SK-N-SH treated with all-trans-retinoic acid at 6 μM for 48 hours (cell line): ENCODE measurements at regions not wholly inside any gene's neighbourhood (a gene's known extent, or its start where the extent isn't known, plus 50 kb on each side); places are given as distances from the start of the nearest gene placed in this dataset.

Source experiments
- ATAC-seq: fragments of 200-7000 bp; cut with Tn5 transposase; 3 replicates; pipeline ENCODE4 v1.9.1; 2020; ENCODE audit warnings: mild to moderate bottlenecking, moderate library complexity
- ARNTL ChIP-seq: fragments of 450-650 bp; formaldehyde crosslinking; IDR thresholded peaks from 2 replicates; pipeline ENCODE4 v1.5.0; 2020; ENCODE audit warnings: low read depth, mild to moderate bottlenecking, moderate library complexity, borderline replicate concordance
- BACH2 ChIP-seq: fragments of 250-450 bp; sonication (Bioruptor Pico); IDR thresholded peaks from 2 replicates; pipeline ENCODE4 v1.9.0; 2021; ENCODE audit warnings: mild to moderate bottlenecking, borderline replicate concordance
- CSDC2 ChIP-seq: fragments of 250-450 bp; sonication (Bioruptor Pico); IDR thresholded peaks from 2 replicates; pipeline ENCODE4 v1.5.0; 2020; ENCODE audit warnings: mild to moderate bottlenecking, moderate library complexity
- GLIS3 ChIP-seq: fragments of 250-450 bp; sonication (Bioruptor Pico); IDR thresholded peaks from 2 replicates; pipeline ENCODE4 v1.5.0; 2020; ENCODE audit warnings: mild to moderate bottlenecking, moderate library complexity
- ISL1 ChIP-seq: fragments of 250-450 bp; sonication (Bioruptor Pico); IDR thresholded peaks from 2 replicates; pipeline ENCODE4 v2.1.2; 2022; ENCODE audit warnings: mild to moderate bottlenecking, moderate library complexity
- OSR1 ChIP-seq: fragments of 250-450 bp; sonication (Bioruptor Pico); IDR thresholded peaks from 2 replicates; pipeline ENCODE4 v1.8.0; 2022; ENCODE audit warnings: moderate library complexity, mild to moderate bottlenecking, inconsistent platforms
- PPARA ChIP-seq: fragments of 250-450 bp; sonication (Bioruptor Pico); IDR thresholded peaks from 2 replicates; pipeline ENCODE4 v1.5.0; 2020; ENCODE audit warnings: mild to moderate bottlenecking, borderline replicate concordance
- RARB ChIP-seq: fragments of 250-450 bp; sonication (Bioruptor Pico); IDR thresholded peaks from 2 replicates; pipeline ENCODE4 v1.8.0; 2021; ENCODE audit warnings: mild to moderate bottlenecking, moderate library complexity
- TCF4 ChIP-seq: fragments of 250-450 bp; sonication (Bioruptor Pico); IDR thresholded peaks from 2 replicates; pipeline ENCODE4 v1.8.0; 2021; ENCODE audit warnings: mild to moderate bottlenecking, moderate library complexity, borderline replicate concordance
- TOX ChIP-seq: fragments of 250-450 bp; sonication (Bioruptor Pico); IDR thresholded peaks from 2 replicates; pipeline ENCODE4 v1.8.0; 2021; ENCODE audit warnings: mild to moderate bottlenecking, moderate library complexity, borderline replicate concordance
- ZFP3 ChIP-seq: fragments of 250-450 bp; sonication (Bioruptor Pico); IDR thresholded peaks from 2 replicates; pipeline ENCODE4 v1.5.0; 2020; ENCODE audit warnings: mild to moderate bottlenecking, moderate library complexity
- ZFP30 ChIP-seq: fragments of 450-650 bp; formaldehyde crosslinking; IDR thresholded peaks from 2 replicates; pipeline ENCODE4 v1.5.0; 2022; ENCODE audit warnings: mild to moderate bottlenecking, moderate library complexity
- ZNF565 ChIP-seq: fragments of 450-650 bp; formaldehyde crosslinking; conservative IDR thresholded peaks from 2 replicates; pipeline ENCODE4 v1.5.0; 2020; ENCODE audit warnings: low read depth, mild to moderate bottlenecking, moderate library complexity
- ZNF70 ChIP-seq: fragments of 450-650 bp; formaldehyde crosslinking; IDR thresholded peaks from 2 replicates; pipeline ENCODE4 v1.5.0; 2020; ENCODE audit warnings: mild to moderate bottlenecking, moderate library complexity
- ZNF8 ChIP-seq: fragments of 450-650 bp; formaldehyde crosslinking; IDR thresholded peaks from 2 replicates; pipeline ENCODE4 v1.5.0; 2020; ENCODE audit warnings: mild to moderate bottlenecking, moderate library complexity
- TF ChIP-seq, protein P1 (sequence below): fragments of 250-450 bp; sonication (Bioruptor Pico); IDR thresholded peaks from 2 replicates; pipeline ENCODE4 v1.8.0; 2021; ENCODE audit warnings: low read depth, mild to moderate bottlenecking, moderate library complexity, borderline replicate concordance
- TF ChIP-seq, protein P2 (sequence below): fragments of 250-450 bp; sonication (Bioruptor Pico); IDR thresholded peaks from 2 replicates; pipeline ENCODE4 v1.8.0; 2020; ENCODE audit warnings: mild to moderate bottlenecking, moderate library complexity, borderline replicate concordance
- TF ChIP-seq, protein P3 (sequence below): fragments of 250-450 bp; sonication (Bioruptor Pico); IDR thresholded peaks from 2 replicates; pipeline ENCODE4 v1.5.1; 2020; ENCODE audit warnings: low read depth, mild to moderate bottlenecking, moderate library complexity
- TF ChIP-seq, protein P4 (sequence below): fragments of 250-450 bp; sonication (Bioruptor Pico); IDR thresholded peaks from 2 replicates; pipeline ENCODE4 v1.5.1; 2021; ENCODE audit warnings: mild to moderate bottlenecking, moderate library complexity

DNA sequence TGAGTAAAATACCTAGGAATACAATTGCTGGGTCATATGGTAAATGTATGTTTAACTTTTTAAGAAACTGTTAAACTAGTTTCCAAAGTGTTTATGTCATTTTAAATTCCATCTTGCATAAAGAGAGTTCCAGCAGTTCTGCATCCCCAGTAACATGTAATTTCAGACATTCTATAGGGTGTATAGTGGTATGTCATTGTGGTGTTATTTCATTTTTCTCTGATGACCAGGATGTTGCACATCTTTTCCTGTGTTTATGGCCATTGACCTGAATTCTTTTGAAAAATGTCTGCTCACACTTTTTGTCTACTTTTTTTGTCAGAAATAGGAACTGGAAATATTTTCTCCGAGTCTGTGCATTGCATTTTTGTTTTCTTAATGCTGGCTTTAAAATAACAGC lies 128.9 kb downstream of the TMEM200A start:
- TF ChIP-seq RARB, result no peak
- TF ChIP-seq ZNF70 (CRISPR knock-in tag), result no peak
- ATAC-seq, result no peak

DNA sequence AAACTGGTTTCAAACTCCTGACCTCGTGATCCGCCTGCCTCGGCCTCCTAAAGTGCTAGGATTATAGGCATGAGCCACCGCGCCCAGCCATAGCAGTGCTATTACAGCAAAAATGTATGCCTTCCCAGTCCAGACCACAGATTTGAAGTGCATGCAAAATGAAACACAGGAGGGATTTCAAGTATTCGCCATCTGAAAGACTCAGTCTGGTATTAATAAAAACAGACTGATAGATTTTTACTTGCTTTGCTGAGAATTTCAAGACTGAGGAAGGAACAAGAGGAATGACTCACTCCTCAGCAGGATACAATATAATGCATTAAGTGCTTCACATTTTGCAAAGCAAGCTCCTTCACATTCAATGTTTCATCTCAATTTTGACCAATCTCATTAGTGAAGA lies 134.9 kb downstream of the TMEM200A start:
- peak; percentile 98 for ATAC-seq

DNA sequence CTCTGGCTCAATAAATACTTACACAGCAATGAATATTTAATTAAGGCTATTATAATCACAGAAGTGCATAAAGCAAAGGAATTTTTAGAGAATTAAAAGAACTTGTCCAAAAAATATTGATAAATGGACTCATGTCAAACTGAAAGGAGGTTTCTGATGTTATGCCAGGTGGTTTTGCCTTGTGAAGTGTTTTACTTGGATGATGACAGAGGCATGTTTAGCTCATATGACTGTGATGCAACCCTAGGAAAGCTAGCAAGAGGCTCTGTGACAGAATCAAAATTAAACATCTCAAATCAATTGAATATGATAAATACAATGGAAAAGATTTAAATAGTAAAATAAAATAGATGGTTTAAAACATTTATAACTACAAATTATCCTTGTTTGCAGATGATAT lies 137.3 kb downstream of the TMEM200A start:
- no peak for ATAC-seq
- TF ChIP-seq, protein P1, sequence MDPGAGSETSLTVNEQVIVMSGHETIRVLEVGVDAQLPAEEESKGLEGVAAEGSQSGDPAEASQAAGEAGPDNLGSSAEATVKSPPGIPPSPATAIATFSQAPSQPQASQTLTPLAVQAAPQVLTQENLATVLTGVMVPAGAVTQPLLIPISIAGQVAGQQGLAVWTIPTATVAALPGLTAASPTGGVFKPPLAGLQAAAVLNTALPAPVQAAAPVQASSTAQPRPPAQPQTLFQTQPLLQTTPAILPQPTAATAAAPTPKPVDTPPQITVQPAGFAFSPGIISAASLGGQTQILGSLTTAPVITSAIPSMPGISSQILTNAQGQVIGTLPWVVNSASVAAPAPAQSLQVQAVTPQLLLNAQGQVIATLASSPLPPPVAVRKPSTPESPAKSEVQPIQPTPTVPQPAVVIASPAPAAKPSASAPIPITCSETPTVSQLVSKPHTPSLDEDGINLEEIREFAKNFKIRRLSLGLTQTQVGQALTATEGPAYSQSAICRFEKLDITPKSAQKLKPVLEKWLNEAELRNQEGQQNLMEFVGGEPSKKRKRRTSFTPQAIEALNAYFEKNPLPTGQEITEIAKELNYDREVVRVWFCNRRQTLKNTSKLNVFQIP (CRISPR knock-in tag), result no peak
- TF ChIP-seq, protein P2, sequence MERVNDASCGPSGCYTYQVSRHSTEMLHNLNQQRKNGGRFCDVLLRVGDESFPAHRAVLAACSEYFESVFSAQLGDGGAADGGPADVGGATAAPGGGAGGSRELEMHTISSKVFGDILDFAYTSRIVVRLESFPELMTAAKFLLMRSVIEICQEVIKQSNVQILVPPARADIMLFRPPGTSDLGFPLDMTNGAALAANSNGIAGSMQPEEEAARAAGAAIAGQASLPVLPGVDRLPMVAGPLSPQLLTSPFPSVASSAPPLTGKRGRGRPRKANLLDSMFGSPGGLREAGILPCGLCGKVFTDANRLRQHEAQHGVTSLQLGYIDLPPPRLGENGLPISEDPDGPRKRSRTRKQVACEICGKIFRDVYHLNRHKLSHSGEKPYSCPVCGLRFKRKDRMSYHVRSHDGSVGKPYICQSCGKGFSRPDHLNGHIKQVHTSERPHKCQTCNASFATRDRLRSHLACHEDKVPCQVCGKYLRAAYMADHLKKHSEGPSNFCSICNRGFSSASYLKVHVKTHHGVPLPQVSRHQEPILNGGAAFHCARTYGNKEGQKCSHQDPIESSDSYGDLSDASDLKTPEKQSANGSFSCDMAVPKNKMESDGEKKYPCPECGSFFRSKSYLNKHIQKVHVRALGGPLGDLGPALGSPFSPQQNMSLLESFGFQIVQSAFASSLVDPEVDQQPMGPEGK (CRISPR knock-in tag), result no peak
- TF ChIP-seq ARNTL (CRISPR knock-in tag), result no peak
- TF ChIP-seq RARB, result no peak
- no peak for TF ChIP-seq ZFP3 (CRISPR knock-in tag)
- no peak for TF ChIP-seq TOX (CRISPR knock-in tag)
- no peak for TF ChIP-seq CSDC2
- no peak for TF ChIP-seq ISL1 (CRISPR knock-in tag)

More for the DNA sequence above, 134.9 kb downstream of the TMEM200A start:
- TF ChIP-seq PPARA (CRISPR knock-in tag) (no peak), ZNF565 (CRISPR knock-in tag) (no peak), ZNF70 (CRISPR knock-in tag) (no peak), GLIS3 (no peak), RARB (no peak), ZFP30 (CRISPR knock-in tag) (no peak), ARNTL (CRISPR knock-in tag) (no peak), TOX (CRISPR knock-in tag) (no peak), OSR1 (CRISPR knock-in tag) (no peak), ISL1 (CRISPR knock-in tag) (no peak), ZNF8 (CRISPR knock-in tag) (no peak), TCF4 (CRISPR knock-in tag) (no peak), BACH2 (CRISPR knock-in tag) (no peak)
- TF ChIP-seq, protein P3, sequence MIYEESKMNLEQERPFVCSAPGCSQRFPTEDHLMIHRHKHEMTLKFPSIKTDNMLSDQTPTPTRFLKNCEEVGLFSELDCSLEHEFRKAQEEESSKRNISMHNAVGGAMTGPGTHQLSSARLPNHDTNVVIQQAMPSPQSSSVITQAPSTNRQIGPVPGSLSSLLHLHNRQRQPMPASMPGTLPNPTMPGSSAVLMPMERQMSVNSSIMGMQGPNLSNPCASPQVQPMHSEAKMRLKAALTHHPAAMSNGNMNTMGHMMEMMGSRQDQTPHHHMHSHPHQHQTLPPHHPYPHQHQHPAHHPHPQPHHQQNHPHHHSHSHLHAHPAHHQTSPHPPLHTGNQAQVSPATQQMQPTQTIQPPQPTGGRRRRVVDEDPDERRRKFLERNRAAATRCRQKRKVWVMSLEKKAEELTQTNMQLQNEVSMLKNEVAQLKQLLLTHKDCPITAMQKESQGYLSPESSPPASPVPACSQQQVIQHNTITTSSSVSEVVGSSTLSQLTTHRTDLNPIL (CRISPR knock-in tag), result no peak
- TF ChIP-seq, protein P4, sequence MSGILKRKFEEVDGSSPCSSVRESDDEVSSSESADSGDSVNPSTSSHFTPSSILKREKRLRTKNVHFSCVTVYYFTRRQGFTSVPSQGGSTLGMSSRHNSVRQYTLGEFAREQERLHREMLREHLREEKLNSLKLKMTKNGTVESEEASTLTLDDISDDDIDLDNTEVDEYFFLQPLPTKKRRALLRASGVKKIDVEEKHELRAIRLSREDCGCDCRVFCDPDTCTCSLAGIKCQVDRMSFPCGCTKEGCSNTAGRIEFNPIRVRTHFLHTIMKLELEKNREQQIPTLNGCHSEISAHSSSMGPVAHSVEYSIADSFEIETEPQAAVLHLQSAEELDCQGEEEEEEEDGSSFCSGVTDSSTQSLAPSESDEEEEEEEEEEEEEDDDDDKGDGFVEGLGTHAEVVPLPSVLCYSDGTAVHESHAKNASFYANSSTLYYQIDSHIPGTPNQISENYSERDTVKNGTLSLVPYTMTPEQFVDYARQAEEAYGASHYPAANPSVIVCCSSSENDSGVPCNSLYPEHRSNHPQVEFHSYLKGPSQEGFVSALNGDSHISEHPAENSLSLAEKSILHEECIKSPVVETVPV (CRISPR knock-in tag), result no peak
- TF ChIP-seq, protein P1 (CRISPR knock-in tag), result no peak

DNA sequence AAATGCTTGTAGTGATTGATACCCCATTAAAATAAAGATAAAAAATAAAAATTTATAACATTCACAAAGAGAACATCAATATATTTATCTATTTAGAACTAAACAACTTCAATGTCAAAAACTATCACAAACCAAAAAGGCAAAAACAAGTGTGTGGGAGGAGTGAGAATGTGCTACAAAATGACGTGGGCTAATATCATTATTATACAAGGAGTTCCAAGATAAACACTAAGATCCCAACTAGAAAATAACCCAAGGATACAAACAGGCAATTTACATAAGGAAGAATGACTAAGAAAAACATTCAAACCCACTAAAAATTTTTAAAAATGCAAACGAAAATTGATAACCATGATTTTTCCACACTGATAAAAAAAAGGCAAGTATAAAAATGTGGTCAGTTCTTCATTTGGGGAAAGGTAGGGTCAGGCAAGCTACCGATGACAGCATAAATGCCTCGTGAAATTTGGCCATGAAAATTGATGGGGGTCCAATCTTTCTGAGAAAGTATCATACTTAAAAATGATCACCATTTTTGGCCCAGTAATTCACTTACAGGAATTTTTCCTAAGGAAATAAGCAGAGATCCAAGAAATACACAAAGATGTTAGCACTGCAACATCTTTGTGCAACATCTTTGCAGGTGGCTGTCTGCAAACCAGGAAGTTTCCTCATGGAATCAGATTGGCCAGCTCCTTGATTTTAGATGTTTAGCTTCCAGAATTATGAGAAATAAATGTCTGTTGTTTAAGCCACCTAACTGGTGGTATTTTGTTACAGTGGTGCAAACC lies 140.2 kb downstream of the TMEM200A start:
- TF ChIP-seq, protein P4 (CRISPR knock-in tag), result no peak
- TF ChIP-seq RARB, result no peak

DNA sequence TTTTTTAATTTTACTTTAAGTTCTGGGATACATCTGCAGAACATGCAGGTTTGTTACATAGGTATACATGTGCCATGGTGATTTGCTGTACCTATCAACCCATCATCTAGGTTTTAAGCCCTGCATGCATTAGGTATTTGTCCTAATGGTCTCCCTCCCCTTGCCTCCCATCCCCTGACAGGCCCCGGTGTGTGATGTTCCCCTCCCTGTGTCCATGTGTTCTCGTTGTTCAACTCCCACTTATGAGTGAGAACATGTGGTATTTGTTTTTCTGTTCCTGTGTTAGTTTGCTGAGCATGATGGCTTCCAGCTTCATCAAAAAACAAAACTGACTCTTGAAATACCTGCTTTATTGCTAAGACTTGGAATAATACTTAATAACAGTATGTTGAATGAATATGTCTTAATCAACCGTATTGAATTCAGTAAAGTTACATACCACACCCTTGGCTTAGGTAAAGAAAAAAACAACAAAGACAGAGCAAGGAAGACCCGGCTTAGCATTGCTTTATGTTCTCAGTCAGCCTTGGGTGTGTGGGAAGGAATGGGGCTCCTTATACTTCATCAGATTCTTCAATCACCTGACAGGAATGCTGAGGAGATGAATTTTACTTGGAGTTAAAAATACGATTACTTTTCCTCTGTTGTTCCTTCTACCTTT lies 141.3 kb downstream of the TMEM200A start:
- peak; percentile 42; the same call in 1 of the 3 replicates for ATAC-seq

More for the DNA sequence above, 140.2 kb downstream of the TMEM200A start:
- no peak for ATAC-seq
